Muscle of arm (tissue), 1 donor: ENCODE measurements at regions not wholly inside any gene's neighbourhood (a gene's known extent, or its start where the extent isn't known, plus 50 kb on each side); places are given as distances from the start of the nearest gene placed in this dataset.
"Not testable (repeated sequence)": the region's sequence is repeated elsewhere in the genome, so short reads cannot be mapped to it uniquely, and the experiment has no call there.

Experiments used
- DNase-seq: peaks from one replicate; pipeline ENCODE4 v3.0.0-alpha.2; 2013

DNA sequence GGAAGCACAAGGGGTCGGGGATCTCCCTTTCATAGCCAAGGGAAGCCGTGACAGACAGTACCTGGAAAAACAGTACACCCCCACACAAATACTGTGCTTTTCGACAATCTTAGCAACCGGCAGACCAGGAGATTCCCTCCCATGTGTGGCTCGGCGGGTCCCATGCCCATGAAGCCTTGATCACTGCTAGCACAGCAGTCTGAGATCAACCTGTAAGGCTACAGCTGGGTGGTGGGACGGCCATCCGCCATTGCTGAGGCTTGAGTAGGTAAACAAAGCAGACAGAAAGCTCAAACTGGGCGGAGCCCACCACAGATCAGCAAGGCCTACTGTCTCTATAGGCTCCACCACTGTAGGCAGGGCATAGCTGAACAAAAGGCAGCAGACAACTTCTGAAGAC lies 180.2 kb upstream of the SOX6 start:
- no peak for DNase-seq

DNA sequence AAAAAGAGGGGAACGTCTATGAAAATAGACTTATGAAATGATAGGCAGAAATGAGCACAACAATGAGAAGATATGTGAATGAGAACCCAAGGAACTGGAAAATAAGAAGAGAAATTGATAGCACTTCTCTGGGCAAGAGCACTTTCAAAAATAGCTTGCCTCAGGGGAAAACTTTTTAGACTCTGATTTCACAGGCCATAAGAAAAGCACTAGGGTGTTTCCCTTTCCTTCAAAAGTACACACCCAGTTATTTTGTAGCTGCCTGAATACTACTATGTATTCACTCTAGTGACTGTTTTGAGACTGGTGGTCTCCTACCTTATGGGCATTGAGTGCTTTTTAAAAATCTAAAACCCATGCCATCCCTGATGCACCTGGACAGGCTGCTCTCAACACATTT lies 172.3 kb upstream of the SOX6 start:
- DNase-seq: no peak

DNA sequence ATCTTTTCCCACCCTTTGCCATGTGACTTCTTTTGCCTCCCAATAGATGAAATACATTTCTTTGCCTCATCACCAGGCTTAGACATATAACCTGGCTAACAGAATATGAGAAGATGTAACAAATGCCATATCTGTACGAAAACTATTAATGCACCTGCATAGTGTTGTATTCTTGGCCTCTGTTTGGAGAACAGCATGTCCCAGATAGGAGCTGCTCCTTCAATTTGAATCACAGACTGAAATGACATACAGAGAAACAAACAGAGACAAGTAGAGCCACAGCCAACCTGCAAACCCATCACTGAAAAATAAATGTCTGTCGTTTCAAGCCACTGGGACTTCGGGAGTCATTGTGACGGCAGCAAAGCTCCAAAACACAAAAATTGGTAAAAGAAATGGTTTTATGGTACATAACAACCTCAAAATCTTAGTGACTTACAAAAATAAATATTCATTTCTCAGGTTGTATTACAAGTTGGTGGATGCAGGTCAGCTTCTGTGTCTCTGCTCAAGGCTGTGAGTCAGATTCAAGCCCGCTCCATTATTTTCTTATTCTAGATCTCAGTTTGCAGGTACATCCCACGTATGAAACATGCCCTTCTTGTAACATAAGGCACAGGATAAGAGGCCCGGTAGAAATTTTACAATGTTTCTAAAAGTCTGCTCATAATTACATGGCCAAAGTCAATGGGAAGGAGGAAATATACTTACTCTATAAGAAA lies 171.3 kb upstream of the SOX6 start:
- no peak for DNase-seq

DNA sequence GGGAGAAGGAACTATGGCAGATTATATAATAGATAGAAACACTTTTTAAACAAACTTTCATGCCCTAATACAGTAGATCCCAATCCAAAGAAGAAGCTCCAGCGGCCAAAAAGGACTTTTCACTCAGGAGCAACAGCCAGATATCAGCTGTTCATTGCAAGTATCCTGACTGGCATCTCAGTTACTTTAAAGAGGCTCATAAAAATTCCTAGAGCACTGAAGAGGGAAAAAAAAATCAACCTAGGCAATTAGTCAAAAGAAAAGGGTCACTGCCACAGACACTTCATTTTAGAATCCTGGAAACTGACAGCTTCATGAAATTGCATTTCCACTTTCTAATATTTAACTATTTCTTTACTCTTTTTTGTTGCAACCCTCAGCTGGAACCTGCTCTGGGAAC lies 170.6 kb upstream of the SOX6 start:
- no peak for DNase-seq

DNA sequence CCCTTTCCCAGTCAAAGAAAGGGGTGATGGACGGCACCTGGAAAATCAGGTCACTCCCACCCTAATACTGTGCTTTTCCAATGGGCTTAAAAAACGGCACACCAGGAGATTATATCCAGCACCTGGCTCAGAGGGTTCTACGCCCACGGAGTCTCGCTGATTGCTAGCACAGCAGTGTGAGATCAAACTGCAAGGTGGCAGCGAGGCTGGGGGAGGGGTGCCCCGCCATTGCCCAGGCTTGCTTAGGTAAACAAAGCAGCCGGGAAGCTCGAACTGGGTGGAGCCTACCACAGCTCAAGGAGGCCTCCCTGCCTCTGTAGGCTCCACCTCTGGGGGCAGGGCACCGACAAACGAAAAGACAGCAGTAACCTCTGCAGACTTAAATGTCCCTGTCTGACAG lies 164.4 kb upstream of the SOX6 start:
- DNase-seq: not testable (repeated sequence)

DNA sequence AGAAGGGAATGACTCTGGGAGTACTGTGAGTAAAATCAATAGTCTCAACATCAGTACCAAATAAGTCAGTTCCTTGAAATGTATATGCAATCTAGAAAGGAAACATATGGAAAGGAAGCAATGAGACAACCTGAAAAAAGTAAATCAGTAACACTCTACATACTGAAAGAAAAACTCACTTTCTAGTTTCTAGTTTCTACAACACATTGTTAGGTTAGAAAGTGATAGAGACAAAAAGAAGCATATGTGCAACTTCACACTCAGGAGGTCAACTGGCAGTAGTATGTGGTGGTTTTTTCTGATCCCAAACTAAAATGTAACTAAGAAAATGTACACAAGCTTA lies 156.5 kb upstream of the SOX6 start:
- DNase-seq: no peak

DNA sequence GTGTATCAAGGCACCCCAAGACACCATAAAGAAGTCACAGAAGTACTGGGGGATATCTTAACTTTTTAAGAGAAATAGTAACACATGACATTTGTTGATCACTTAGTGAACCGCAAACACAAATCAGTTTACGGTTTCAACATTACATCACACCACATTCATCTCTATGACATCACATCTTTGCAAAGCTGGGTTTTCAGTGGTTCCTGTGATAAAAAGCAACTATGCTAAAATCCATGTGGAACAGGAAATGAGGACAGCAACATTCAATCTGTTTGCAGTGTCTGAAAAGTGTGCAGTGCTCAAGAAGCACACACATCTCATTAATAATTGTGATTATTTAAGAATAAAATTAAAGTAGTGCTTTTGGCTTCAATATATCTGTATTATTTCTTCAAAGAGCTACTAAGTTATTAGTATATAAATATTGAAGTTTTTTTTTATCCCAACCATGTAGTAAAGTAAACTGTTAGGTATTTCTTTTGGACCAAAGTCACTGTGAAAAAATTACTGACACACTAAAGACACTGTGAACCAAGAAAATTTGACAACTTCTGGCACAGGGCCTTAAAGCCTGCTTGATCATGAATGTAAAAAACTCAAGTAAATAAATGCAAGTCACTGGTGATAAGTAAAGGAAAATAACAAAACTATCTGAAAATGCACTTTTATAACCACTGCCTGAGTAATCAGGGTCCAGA lies 156.0 kb upstream of the SOX6 start:
- no peak for DNase-seq

GRCh38 chr11:16511116-16512114 lies 155.1 kb upstream of the SOX6 start:
- no peak for DNase-seq

GRCh38 chr11:16505481-16505880 lies 149.1 kb upstream of the SOX6 start:
- no peak for DNase-seq

GRCh38 chr11:16503891-16504290 lies 147.5 kb upstream of the SOX6 start:
- DNase-seq: not testable (repeated sequence)

DNA sequence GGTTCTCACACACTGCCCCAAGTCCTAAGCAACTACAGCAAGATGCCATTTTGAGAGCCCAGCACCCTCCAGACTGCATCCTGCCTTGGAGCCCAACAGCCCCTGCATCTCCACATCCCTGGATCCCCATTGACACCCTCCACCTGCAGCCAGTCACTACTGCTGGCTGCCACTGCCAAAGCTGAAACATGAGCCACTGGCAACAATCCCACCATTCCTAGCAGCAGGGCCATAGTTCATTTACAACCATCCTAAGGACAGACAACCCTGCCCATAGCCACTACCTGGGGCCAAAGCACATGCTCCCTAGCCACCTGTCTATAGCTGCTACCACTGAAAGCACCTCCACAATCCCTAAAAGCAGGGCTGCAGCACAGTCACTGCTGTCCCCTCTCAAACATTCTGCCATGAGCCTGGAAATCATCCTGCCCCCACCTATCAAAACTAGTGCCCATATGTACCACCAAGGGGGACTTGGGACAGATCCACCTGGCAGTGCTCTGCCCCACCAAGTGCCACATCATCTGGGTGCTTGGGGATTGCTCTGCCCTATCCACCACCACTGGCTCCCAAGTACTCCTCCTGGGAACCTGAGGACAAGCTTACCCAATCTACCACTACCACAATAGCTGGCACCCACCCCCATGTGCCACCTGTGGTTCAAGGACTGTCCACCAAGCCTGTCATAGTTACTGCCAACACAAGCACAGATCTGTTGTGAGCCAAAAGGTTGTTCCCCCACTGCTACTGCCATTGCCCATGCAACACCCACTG lies 138.8 kb upstream of the SOX6 start:
- no peak for DNase-seq

DNA sequence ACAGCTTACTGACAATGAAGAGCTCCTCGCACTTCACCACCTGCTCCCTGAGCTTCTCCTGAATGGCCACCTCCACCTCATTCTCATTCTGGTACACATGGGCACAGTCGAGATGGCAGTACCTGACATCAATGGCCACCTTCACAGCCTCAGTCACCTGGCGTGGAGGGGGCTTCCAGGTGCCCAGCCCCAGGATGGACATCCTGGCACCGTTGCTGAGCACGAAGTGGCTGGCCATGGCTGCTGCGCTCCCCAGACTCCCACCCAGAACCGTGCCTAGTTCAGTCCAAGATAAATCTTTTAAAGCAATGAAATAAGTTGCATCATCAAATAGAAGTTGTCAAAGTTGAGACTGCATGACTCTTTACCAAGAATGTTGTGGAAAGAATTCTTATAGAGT lies 128.1 kb upstream of the SOX6 start:
- DNase-seq: no peak

GRCh38 chr11:16474659-16475058 lies 118.3 kb upstream of the SOX6 start:
- no peak for DNase-seq

- no peak for DNase-seq
These were observed 113.6 kb upstream of the SOX6 start for GRCh38 chr11:16469968-16470367.

DNA sequence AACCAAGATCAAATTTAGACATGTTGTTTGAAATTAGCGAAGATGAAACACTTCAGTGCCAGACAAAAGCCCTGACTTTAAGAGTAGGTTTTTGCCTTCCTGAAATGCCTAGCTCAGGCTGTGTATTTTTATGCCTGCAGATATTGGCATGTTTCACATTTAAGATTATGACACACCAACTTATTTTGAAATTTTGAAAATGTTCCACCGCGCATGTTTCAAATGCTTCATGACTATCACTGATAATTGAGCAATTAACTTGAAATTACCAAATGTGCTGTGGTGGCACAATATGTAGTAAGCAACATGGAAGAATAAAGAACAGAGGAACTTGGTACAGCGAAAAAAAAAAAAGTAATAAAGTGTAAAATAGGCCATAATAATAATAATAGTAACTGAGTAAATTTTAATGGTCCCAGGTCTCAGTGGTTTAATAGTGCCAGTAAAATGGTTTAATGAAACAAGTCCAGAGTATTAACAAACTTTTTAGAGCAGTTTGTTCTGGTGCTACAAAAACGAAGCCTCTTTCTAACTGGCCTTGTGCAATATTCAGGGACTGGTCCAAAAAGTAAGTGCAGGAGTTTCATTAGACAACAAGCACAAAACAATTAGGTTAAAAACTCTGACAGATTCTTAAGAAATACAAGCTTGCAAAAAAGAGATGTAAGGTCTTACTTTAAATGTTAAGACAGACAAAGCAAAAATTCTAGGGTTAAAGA lies 112.5 kb upstream of the SOX6 start:
- no peak for DNase-seq

- DNase-seq: no peak
These were observed 104.2 kb upstream of the SOX6 start for GRCh38 chr11:16460508-16460907.

- no peak for DNase-seq
These were observed 100.0 kb upstream of the SOX6 start for GRCh38 chr11:16456366-16456765.

DNA sequence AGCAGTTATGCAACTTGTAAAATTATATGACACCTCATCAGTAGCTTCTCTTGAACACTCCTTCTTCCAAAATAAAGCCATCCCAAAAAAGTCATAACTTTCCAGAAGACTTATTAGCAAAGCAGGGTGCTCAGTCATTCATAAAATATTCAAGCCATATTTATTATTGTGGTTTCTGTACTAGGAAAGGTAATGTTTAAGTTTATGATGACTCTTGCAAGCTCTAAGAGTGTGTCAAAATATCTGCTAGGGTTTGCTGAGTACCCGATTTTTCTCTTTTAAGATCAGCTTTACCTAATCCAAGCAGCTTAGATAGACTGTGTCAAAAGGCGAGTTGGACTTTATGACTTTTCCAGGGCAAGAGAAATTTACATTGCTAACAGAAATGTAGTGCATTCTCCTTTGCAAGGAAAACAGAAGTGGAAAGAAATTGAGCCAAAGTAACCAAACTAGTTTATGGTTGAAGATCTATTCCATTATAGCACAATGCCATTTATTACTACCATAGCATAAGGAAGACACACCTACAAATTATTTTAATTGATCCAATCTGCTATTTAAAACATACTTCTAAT lies 98.0 kb upstream of the SOX6 start:
- no peak for DNase-seq

DNA sequence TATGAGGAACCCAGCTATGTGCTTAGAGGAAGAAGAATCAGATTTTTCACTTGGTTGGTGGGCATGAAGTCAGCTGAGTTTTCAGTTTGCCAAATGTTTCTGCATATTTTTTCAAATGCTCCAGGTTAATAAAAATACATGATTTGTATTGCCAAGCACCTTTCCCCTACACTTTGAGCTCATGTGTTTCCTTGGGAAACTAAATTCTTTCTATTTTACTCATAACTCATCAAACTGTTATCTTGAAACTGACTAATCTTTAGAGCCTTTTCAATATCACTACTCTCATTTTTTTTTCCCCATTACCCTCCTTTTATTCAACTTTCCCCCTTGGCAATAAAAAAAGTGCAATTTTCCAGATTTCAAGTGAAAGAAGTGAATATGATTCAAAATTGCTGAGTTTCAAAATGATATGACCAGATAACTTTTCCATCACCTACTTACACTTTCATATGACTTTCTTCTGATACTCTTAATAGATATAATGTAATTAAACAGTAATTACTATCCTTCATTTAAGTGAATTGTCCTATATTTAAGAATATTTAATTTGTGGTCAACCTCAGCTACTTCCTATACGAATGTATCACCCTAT lies 91.9 kb upstream of the SOX6 start:
- no peak for DNase-seq

DNA sequence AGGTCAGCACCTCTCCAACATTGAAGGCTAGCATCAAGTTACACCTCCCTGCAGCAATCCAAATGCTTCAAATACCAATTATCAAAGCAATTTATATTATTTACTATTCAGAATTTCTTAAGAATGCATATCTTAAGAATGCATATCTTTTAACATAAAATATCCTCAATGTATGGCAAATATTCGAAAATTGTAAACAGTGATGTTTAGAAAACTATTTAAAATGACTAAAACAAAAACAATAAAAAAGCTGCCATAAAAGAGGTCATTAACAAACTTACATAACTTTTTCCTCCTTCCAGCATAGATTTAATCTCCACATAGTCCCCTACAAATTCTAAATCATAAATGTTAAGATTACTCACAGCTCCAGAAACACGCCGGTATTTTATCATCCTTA lies 85.1 kb upstream of the SOX6 start:
- DNase-seq: no peak
